Right lung (tissue), 2 donors: ENCODE measurements at regions not wholly inside any gene's neighbourhood (a gene's known extent, or its start where the extent isn't known, plus 50 kb on each side); places are given as distances from the start of the nearest gene placed in this dataset.
"Not testable (repeated sequence)": the region's sequence is repeated elsewhere in the genome, so short reads cannot be mapped to it uniquely, and the experiment has no call there.

Experiments
- DNase-seq, 2 donors: peaks; one replicate each; pipeline ENCODE4 v3.0.0-alpha.2; 2013

DNA sequence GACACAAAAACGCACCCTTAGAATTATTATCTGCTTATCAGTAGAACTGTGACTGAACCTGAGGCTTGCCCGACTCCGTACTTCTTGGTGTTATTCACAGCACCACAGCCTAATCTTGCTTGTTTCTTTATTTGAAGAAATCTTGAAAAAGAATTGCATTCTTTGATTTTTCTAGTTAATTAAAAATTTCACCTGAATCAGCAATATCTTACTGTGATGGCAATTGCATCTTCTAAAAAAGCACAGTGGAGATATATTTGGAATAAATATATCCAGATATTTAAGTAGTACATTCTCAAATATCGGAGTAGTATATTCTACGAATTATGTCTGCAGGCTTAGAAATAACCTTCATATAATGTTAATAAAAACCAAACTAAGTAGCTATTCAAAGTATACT, 90.1 kb upstream of the LYSMD4 start:
- DNase-seq, result no peak

DNA sequence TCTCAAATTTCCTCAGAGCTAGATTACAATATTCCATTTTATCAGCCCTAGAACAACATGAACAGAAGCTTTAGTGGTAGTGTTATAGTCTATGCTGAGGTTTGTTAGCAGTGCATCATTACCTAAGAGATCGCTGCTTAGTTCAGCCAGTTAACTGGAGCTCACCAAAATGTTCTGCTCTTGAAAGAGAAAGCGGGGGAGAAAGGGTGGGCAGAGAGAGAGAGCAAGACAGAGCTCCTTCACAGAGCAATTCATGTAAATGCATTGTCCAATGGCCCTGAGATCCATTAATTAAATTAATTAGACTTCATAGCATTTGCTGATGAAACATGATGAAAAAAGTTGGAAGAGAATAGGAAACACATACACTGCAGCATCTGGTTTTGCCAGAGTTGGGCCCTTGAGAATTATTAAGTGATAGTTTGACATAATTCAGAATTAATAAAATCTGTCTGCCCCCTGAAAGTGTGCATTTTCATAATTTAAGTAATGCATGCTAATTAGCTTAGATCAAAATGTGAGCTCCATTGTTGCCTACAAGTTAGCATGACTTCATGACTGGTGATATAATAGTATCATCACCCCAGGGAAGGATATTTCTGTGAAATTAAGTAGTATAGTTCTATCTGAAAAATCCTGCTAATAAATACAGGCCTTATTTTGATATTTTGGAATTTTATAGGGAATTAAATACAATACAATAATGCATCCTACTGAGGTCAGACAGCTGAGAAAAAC, 86.9 kb upstream of the LYSMD4 start:
- no peak for DNase-seq

DNA sequence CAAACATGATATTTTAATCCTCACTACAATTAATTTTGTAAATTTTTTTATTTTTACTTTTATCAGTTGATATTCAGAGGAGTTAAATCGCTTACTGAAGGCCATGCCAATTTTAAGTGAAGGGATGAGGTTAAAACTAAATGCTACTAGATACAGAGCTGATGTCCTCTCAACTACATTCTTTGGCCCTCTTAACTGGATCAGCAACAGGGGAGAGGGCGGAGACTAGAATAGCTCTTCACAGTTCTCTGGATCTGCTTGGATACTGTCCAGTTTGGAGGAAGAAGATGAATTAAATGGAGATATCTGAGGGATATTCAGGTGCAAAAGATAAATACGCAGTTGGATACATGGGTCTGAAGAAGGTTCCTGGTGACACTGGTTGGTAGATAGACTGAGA, 85.6 kb upstream of the LYSMD4 start:
- no peak for DNase-seq

DNA sequence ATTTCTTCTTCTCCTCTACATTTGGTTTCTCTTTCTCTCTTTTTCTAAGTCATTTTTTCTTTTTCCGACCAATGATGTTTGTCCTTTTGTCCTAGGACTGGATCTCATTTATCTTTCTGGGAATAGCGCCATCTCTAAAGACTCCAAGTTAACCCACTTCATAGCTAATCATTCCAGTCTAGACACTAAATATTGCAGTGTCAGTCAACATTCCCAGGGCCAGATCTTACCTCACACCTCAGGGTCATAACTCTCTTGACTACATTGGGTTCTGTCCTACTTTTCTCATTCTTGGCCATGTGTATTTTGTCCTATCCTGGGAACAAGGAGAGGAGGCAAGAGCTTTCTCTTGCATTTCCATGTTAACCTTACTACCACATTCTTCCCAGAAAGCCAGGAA, 83.6 kb upstream of the LYSMD4 start:
- DNase-seq, result not testable (repeated sequence)

GRCh38 chr15:99810663-99811062, 77.4 kb upstream of the LYSMD4 start:
- DNase-seq, result not testable (repeated sequence)

GRCh38 chr15:99799854-99800250, 66.6 kb upstream of the LYSMD4 start:
- DNase-seq, result not testable (repeated sequence)

DNA sequence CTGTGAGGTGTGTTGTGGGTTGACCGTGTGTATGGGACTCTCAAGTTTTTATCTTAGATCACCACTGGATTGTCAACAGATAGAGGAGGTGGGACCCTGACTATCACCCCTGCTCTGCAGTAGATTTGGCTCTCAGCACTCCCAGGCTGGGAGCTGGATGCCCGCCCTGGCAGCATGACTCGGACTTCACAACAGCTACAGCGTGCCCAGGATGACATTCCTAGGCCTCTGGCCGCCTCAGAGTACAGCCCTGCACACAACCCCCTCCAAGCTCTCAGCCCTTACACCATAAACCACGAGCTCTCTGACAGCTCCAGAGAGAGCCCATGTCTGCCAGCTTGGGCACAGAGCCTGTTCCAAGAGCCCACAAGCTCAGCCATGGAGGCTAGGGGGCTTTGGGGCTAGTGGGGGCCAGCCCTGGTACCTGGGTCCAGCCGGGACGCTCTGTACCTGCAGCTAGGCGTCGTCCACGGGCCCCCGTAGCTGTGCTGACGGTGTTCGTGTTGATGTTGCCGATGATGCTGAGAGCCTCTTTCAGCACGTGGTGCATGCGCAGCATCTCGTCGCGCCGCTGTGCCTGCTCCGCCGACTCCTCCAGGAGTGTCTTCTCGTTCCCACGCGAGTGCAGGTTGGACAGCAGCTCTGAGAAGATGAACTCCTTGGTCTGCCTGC, 66.1 kb upstream of the LYSMD4 start:
- not testable (repeated sequence) for DNase-seq

- not testable (repeated sequence) for DNase-seq
Measured at GRCh38 chr15:99796940-99797870, 64.0 kb upstream of the LYSMD4 start.

DNA sequence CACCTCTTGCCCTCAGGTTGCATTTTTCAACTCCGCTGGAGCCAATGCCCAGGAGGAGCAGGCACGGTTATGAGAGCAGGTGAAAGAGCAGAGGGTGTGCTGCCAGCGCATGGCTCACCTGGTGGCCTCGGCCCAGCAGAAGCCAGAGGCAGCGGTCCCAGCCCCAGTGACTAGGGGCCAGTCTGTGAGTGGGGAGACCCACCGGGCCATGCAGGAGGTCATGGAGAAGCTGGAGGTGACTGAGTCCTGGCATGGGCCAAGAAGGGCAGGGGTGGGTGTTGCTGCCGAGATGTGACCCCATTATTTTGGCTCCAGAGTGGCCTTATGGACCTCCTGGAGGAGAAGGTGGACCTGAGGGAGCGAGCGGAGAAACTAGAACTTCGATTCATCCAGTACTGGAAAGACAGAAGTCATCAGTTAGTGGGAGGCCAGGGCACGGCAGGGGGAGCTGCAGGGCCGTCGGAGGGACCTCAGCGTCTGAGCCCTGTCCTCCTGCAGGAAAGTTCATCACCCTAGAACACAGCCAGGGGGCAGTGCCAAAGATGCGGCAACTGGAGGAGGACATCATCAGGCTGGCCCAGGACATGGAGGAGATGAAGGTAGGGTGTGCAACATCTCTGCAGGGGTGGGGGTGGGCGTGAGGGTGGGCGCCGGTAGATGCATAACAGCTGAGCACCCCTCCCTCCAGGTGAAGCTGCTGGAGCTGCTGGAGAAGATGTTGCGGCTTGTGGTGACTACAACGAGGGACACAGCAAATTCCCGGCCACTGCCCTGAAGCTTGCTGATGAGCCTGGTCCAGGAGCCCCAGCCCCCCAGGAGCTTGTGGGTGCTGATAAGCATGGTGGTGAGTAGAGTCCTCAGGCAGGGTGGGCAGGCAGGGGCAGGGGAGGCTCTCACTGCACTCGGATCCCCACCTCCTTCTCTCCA, 58.9 kb upstream of the LYSMD4 start:
- DNase-seq, result not testable (repeated sequence)

DNA sequence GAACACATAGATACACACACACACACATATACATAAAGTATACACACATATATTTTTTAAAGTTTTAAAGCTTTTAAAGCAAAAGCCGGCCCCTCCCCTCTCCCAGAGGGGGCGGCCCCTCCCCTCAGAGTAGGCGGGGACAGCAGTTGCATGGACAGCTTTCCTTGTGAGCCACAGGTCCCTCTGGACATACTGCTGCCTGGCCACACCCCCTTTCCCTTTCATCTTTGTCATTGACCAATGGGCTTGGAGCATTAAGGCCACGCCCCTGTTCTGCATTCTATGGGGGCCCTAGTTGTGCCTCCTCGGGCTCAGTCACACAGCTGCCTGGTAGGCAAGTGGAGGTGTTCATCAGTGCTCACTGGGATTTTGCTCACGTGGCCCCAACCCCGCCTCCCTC, 57.5 kb upstream of the LYSMD4 start:
- not testable (repeated sequence) for DNase-seq

- no peak for DNase-seq
Measured at GRCh38 chr15:99788156-99788555, 54.9 kb upstream of the LYSMD4 start.

GRCh38 chr15:99784800-99785199, 51.6 kb upstream of the LYSMD4 start:
- not testable (repeated sequence) for DNase-seq

GRCh38 chr15:99783918-99784619, 50.8 kb upstream of the LYSMD4 start:
- not testable (repeated sequence) for DNase-seq
